ENCODE measurements at regions not wholly inside any gene's neighbourhood (a gene's known extent, or its start where the extent isn't known, plus 50 kb on each side); places are given as distances from the start of the nearest gene placed in this dataset.
"Not testable (repeated sequence)": the region's sequence is repeated elsewhere in the genome, so short reads cannot be mapped to it uniquely, and the experiment has no call there.

- no peak for DNase-seq (ENCODE audit: low read depth, low spot score)
Observed at GRCh38 chr16:72597938-72598337, 426.0 kb upstream of the PMFBP1 start.

DNA sequence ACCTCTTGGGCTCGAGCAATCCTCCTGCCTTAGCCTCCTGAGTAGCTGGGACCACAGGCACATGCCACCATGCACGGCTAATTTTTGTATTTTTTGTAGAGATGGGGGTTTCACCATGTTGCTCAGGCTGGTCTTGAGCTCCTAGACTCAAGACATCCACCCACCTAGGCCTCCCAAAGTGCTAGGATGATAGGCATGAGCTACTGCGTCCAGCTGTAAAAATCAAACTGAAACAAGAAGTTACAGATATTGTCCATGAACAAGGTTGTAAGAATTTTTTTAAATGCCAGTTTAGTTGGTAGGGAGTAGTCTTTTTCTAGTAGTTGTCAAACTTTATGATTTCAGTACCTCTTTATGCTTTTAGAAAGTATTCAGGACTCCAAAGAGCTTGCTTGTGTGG lies 424.4 kb upstream of the PMFBP1 start:
- DNase-seq (ENCODE audit: low read depth, low spot score), result no peak

- DNase-seq (ENCODE audit: low read depth, low spot score), result no peak
Observed at GRCh38 chr16:72590151-72590937, 418.4 kb upstream of the PMFBP1 start.

DNA sequence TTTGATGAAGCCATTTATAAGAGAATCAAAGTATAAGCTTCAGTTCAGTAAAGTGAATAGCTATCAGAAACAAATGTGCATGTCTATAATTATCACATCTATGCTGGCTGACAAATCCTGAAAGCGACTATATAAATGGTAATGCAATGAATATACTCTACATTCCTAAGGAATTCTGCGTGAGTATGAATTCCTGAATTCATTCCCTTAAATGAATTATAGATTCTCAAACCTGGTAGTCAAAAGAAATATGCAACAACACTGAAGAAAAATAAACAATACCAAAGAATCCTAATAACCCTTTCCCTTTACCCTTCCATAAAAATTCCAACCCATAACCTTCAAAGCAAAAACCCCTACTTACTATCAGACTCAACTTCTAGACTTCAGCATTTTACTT lies 416.6 kb upstream of the PMFBP1 start:
- no peak for DNase-seq (ENCODE audit: low read depth, low spot score)

GRCh38 chr16:72578061-72578460 lies 406.1 kb upstream of the PMFBP1 start:
- not testable (repeated sequence) for DNase-seq (ENCODE audit: low read depth, low spot score)

GRCh38 chr16:72576189-72576588 lies 404.2 kb upstream of the PMFBP1 start:
- DNase-seq (ENCODE audit: low read depth, low spot score), result no peak

GRCh38 chr16:72569677-72570076 lies 397.7 kb upstream of the PMFBP1 start:
- no peak for DNase-seq (ENCODE audit: low read depth, low spot score)

DNA sequence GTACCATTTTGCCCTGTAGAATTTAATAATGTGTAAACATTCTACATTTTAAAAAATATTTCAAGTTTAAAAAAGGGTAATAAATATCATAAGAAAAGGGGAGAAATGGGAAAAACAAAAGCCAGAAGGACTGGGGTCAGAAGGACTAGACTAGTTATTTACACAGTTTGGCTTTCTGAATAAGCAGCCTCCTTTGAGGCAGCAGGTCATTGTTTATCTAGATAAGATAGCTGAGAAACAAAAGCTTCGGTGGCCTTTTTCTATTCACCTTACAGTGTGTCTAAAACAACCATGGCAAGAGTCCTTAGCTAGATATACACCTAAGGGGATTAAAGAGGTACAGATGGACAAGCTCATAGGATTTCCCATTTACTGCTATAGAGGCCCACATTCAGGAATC lies 396.5 kb upstream of the PMFBP1 start:
- no peak for DNase-seq (ENCODE audit: low read depth, low spot score)

DNA sequence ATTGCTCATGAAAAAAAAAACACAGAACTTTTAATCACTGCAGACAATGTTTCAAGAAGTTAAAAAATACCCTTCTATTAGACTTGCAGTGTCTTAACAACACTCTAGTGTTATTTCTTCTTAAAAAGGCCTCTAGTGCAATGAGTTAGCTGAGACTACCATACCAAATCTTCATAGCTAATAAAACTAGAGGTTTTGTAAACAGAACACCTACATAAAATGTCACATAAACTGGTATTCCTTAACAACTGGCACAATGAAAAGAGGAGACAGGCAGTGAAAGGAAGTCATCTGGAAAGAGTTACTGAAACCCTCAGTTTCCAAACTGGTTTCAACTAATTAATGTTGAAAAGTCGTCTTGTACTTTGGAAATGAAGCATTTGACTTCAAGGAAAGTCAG lies 394.2 kb upstream of the PMFBP1 start:
- DNase-seq (ENCODE audit: low read depth, low spot score), result no peak

DNA sequence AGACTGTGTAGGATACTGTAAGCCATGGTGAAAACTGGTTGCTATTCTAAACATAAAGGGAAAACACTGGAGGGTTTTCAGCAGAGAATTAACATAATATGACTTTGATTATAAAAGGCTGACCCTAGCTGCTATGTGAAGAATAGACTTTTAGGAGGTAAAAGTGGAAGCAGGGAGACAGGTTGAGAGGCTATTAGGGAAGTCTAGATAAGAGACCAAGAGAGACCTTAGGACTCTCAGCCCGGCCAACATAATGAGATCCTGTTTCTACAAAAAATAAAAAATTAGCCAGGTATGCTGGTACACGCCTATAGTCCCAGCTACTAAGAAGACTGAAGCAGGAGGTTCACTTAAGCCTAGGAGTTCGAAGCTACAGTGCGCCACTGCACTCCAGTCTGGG lies 393.2 kb upstream of the PMFBP1 start:
- no peak for DNase-seq (ENCODE audit: low read depth, low spot score)

- DNase-seq (ENCODE audit: low read depth, low spot score), result no peak
Observed at GRCh38 chr16:72560617-72561016, 388.7 kb upstream of the PMFBP1 start.

DNA sequence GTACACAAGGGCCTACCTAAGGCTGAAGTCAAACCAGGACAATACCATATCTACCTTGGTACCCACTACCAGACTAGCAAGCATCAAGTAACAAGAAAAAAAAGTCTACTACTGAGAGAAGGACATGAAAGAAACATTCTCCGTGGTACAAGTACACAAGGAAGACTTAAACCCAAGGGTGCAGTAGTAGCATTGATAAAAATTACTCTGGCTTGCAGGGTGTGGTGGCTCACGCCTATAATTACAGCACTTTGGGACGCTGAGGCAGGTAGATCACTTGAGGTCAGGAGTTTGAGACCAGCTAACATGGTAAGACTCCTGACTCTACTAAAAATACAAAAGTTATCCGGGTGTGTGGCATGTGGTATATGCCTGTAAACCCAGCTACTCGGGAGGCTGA lies 386.5 kb upstream of the PMFBP1 start:
- no peak for DNase-seq (ENCODE audit: low read depth, low spot score)

DNA sequence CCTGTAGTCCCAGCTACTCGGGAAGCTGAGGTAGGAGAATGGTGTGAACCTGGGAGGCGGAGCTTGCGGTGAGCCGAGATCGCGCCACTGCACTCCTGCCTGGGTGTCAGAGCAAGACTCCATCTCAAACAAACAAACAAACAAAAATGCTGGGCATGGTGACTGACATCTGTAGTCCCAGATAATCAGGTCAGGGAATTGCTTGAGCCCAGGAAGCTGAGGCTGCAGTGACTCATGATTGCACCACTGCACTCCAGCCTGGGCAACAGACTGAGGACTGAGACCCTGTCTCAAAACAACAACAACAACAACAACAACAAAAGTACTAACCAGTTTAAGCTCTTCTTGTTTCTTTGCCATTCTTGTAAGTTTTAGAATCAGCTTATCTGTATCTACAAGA lies 383.0 kb upstream of the PMFBP1 start:
- no peak for DNase-seq (ENCODE audit: low read depth, low spot score)

GRCh38 chr16:72552654-72553053 lies 380.7 kb upstream of the PMFBP1 start:
- no peak for DNase-seq (ENCODE audit: low read depth, low spot score)

DNA sequence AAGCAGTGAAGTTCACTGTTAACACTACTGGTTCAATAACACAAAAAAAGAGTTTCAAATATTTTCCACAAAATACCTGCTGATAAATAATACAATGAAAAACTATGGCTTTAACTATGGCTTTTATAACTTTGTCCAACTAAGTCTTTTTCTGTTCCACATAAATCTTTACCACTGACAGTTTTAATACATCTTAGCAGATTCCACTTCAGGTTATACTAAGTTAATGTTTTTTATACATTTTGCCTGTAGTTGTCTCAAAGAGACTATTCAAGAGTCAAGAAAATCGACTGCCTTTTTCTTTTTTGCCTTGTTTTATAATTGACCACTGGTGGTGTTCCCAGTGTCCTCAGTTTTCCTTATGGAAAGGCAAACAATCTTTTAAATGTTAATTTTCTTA lies 379.7 kb upstream of the PMFBP1 start:
- no peak for DNase-seq (ENCODE audit: low read depth, low spot score)

GRCh38 chr16:72549878-72550277 lies 377.9 kb upstream of the PMFBP1 start:
- no peak for DNase-seq (ENCODE audit: low read depth, low spot score)

DNA sequence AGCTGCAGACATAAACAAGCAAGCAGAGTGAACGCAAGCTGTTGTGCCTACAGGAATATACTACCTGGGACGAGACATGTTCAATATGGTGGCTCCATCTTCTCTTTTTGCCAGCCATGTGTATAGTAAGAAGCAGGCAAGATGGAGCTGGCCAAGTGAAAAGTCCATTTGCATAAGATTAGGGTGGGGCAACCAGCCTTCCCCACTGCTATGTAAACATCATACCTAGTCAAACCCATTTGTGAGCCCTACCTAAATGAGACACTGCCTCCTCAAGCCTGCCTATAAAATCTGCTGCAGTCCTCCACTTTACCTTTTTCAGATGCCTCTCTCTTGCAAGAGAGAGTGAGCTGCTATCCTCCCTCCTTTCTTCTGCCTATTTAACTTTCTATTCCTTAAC lies 370.1 kb upstream of the PMFBP1 start:
- DNase-seq (ENCODE audit: low read depth, low spot score), result no peak

DNA sequence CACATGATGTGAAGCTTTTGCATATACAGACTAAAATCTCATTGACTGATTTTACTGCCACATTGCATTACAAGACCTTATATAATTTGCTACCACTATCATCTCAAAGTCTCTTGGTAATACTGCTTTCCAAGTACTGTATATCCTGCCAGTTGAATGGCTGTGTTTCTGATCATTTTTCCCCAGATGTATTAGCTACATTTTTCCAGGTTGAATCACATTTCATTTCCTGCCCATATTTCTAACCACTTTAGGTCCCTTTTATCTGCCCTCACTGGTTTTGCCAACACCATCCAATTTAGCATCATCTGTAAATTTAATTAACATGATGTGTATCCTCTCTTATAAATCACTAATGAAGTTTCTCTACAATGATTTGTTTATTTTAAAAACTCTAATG lies 365.7 kb upstream of the PMFBP1 start:
- peak; percentile 31 for DNase-seq (ENCODE audit: low read depth, low spot score)

DNA sequence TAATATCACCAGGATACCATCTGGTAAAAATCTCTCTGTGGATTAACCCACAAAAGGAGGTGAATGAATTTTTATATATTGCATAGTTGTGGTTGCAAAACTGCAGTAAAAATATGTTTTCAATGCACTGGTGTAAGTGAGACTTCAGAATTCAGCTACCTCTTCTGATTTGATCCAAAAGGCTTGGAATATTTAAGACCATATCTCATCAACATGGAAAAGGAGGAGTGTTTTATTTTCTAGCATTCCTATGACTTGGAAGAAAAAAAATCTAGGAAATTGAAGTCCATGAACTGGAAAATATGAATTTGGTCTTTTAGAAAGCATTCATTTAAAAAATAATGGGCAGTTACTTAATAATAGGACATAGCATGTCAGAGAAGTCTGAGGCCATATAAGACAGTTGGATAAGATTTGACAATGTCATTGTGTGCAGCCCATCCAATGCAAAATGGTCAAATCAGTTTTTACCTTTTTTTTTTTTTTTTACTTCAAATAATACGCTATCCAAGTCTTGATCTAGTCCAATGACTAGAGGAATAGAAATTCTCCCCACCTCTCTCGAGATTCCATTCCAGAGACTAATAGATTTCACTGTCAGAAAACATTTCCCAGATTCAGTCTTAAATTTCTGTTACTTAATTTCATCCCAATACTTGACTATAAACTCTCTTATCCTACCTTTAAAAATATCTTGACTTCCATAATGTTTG lies 364.9 kb upstream of the PMFBP1 start:
- DNase-seq (ENCODE audit: low read depth, low spot score), result peak; percentile 16

GRCh38 chr16:72532906-72533410 lies 361.0 kb upstream of the PMFBP1 start:
- no peak for DNase-seq (ENCODE audit: low read depth, low spot score)

GRCh38 chr16:72530434-72530833 lies 358.5 kb upstream of the PMFBP1 start:
- DNase-seq (ENCODE audit: low read depth, low spot score), result peak; percentile 30

GRCh38 chr16:72523087-72523486 lies 351.1 kb upstream of the PMFBP1 start:
- no peak for DNase-seq (ENCODE audit: low read depth, low spot score)

DNA sequence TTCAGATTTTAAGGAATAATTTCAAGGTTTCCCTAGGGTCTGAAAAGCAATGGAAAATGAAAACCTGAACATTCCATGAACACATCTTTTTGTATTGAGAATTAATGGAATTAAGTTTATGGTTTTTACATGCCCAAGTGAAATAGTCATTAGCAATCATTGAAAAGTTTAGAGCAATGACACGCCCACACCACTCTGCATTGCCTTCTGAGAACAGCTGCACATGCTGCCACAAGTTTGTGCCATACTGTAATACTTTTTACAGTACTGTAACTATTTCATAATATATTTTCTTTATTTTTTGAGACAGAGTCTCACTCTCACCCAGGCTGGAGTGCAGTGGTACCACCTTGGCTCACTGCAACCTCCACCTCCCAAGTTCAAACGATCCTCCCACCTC lies 345.2 kb upstream of the PMFBP1 start:
- DNase-seq (ENCODE audit: low read depth, low spot score), result no peak
